Stimulated activated CD4-positive, alpha-beta T cell treated with anti-CD3 and anti-CD28 coated beads, Interleukin-2, amount 100 ng/mL, for 24 hours (primary cell): ENCODE measurements at regions not wholly inside any gene's neighbourhood (a gene's known extent, or its start where the extent isn't known, plus 50 kb on each side); places are given as distances from the start of the nearest gene placed in this dataset.

ENCODE experiments used
- DNase-seq, 2 donors: peaks; one replicate each; pipeline ENCODE4 v3.0.0-alpha.2; 2020

GRCh38 chr5:89981878-89982773 is 427.4 kb downstream of the CETN3 start:
- no peak for DNase-seq

GRCh38 chr5:89981021-89981420 is 428.5 kb downstream of the CETN3 start:
- no peak for DNase-seq

GRCh38 chr5:89973516-89973915 is 436.0 kb downstream of the CETN3 start:
- no peak for DNase-seq

GRCh38 chr5:89972901-89973300 is 436.7 kb downstream of the CETN3 start:
- DNase-seq = no peak

GRCh38 chr5:89968958-89969381 is 440.6 kb downstream of the CETN3 start:
- DNase-seq = no peak

- no peak for DNase-seq
These were observed 441.6 kb downstream of the CETN3 start for GRCh38 chr5:89967771-89968444.

- no peak for DNase-seq
These were observed 452.7 kb downstream of the CETN3 start for GRCh38 chr5:89956838-89957237.

- DNase-seq = no peak
These were observed 454.6 kb downstream of the CETN3 start for GRCh38 chr5:89954916-89955315.

GRCh38 chr5:89951876-89952275 is 457.7 kb downstream of the CETN3 start:
- DNase-seq = no peak

GRCh38 chr5:89950234-89950633 is 459.3 kb downstream of the CETN3 start:
- no peak for DNase-seq

- DNase-seq = no peak
These were observed 460.6 kb downstream of the CETN3 start for GRCh38 chr5:89948977-89949376.

GRCh38 chr5:89946916-89947315 is 462.6 kb downstream of the CETN3 start:
- no peak for DNase-seq

- DNase-seq = no peak
These were observed 463.0 kb downstream of the CETN3 start for GRCh38 chr5:89946508-89946907.

GRCh38 chr5:89942171-89942570 is 467.4 kb downstream of the CETN3 start:
- DNase-seq = no peak

- no peak for DNase-seq
These were observed 473.0 kb downstream of the CETN3 start for GRCh38 chr5:89936576-89936975.

GRCh38 chr5:89934069-89934468 is 475.5 kb downstream of the CETN3 start:
- DNase-seq = no peak

- DNase-seq = no peak
These were observed 476.8 kb downstream of the CETN3 start for GRCh38 chr5:89932771-89933181.

GRCh38 chr5:89930591-89931392 is 478.8 kb downstream of the CETN3 start:
- DNase-seq = no peak

- DNase-seq = no peak
These were observed 479.7 kb downstream of the CETN3 start for GRCh38 chr5:89929834-89930233.

GRCh38 chr5:89929173-89929572 is 480.4 kb downstream of the CETN3 start:
- no peak for DNase-seq

GRCh38 chr5:89922161-89922560 is 487.4 kb downstream of the CETN3 start:
- no peak for DNase-seq

- no peak for DNase-seq
These were observed 492.4 kb downstream of the CETN3 start for GRCh38 chr5:89917112-89917511.

GRCh38 chr5:89916131-89916530 is 493.4 kb downstream of the CETN3 start:
- no peak for DNase-seq
